Upper lobe of left lung (tissue), 6 donors: ENCODE measurements at regions not wholly inside any gene's neighbourhood (a gene's known extent, or its start where the extent isn't known, plus 50 kb on each side); places are given as distances from the start of the nearest gene placed in this dataset.
"Not testable (repeated sequence)": the region's sequence is repeated elsewhere in the genome, so short reads cannot be mapped to it uniquely, and the experiment has no call there.

ENCODE experiments used
- ATAC-seq, 2 donors: fragments of 200-7000 bp; cut with Tn5 transposase; one replicate each; pipeline ENCODE4 v1.9.1; 2022; ENCODE audit warnings: mild to moderate bottlenecking in 2 of 2, moderate library complexity in 2 of 2; ENCODE audit not compliant: low FRiP score in 2 of 2
- DNase-seq, 2 donors: peaks; one replicate each; pipeline ENCODE4 v3.0.0-alpha.2; 2019 to 2020
- H3K27ac ChIP-seq, 4 donors: fragments of 200-600 bp; sonication (generic); one replicate each; pipeline ENCODE4 v1.5.1; 2016 to 2019
- H3K27me3 ChIP-seq, 4 donors: fragments of 200-600 bp; sonication (generic); one replicate each; pipeline ENCODE4 v1.5.1; 2017 to 2019
- H3K36me3 ChIP-seq, 4 donors: fragments of 200-600 bp; sonication (generic); one replicate each; pipeline ENCODE4 v1.5.1; 2016 to 2019
- H3K4me1 ChIP-seq, 4 donors: fragments of 200-600 bp; sonication (generic); one replicate each; pipeline ENCODE4 v1.5.1; 2018 to 2019
- H3K4me3 ChIP-seq, 4 donors: fragments of 200-600 bp; sonication (generic); one replicate each; pipeline ENCODE4 v1.5.1; 2017 to 2019; ENCODE audit warnings: mild to moderate bottlenecking in 2 of 4, moderate library complexity in 1 of 4
- H3K9me3 ChIP-seq, 4 donors: fragments of 200-600 bp; sonication (generic); one replicate each; pipeline ENCODE4 v1.5.1; 2018 to 2019
- CTCF ChIP-seq, 6 experiments: fragments of 450-650 bp in 4 of 6; fragments of 200-600 bp in 2 of 6; sonication (generic) in 2 of 6; IDR thresholded peaks; one replicate each; pipeline ENCODE4 v1.5.1; 2016 to 2019; ENCODE audit warnings: antibody characterized with exemption in 6 of 6
- EP300 ChIP-seq, 4 donors: sonication (generic); formaldehyde crosslinking; IDR thresholded peaks; one replicate each; pipeline ENCODE4 v1.5.1; 2017; ENCODE audit warnings: antibody characterized with exemption in 4 of 4, control low read depth in 2 of 4
- POLR2A ChIP-seq, 4 donors: fragments of 450-650 bp; IDR thresholded peaks; one replicate each; pipeline ENCODE4 v1.5.1; 2016 to 2017; ENCODE audit warnings: antibody characterized with exemption in 4 of 4, mild to moderate bottlenecking in 2 of 4
- POLR2AphosphoS5 ChIP-seq, 2 donors: sonication (generic); formaldehyde crosslinking; IDR thresholded peaks; one replicate each; pipeline ENCODE4 v1.5.1; 2017; ENCODE audit warnings: antibody characterized with exemption in 2 of 2
- WGBS, 2 donors: methylation state at CpG; one replicate each; pipeline ENCODE4 v1.1.5; 2017 to 2018; 5-methylcytosine and 5-hydroxymethylcytosine counted together
- donor health status: DM: no; HTN: no; CAD: no; lungs with moderate emphysema.
- donor health status: DM: no; HTN: yes; CAD: no; lungs with severe emphysema.

- H3K4me3 ChIP-seq, result no peak overlapping the region
- no peaks in the 10 kb centered on the region for H3K4me1 ChIP-seq
- no peak for DNase-seq
- no peaks in the 10 kb centered on the region for H3K36me3 ChIP-seq
- H3K27me3 ChIP-seq, result no peaks in the 10 kb centered on the region
- TF ChIP-seq EP300 (IDR thresholded peaks at IDR 0.05) (no peak), POLR2A (IDR thresholded peaks at IDR 0.05) (no peak), CTCF (IDR thresholded peaks at IDR 0.05) (no peak), POLR2AphosphoS5 (IDR thresholded peaks at IDR 0.05) (no peak)
- H3K9me3 ChIP-seq, result no peaks in the 10 kb centered on the region
- H3K27ac ChIP-seq, result no peak overlapping the region
- ATAC-seq, result no peak
- WGBS, 2 donors, result 78 to 81% methylated on average over 3 of the region's 3 CpGs
These were observed 1287.2 kb upstream of the CITED2 start for GRCh38 chr6:140661691-140662090.

GRCh38 chr6:140660295-140660694 lies 1285.8 kb upstream of the CITED2 start:
- DNase-seq (no peak), ATAC-seq (no peak)
- no peak for TF ChIP-seq POLR2AphosphoS5 (IDR thresholded peaks at IDR 0.05)
- no peak for TF ChIP-seq POLR2A (IDR thresholded peaks at IDR 0.05)
- no peak for TF ChIP-seq CTCF (IDR thresholded peaks at IDR 0.05)
- no peak for TF ChIP-seq EP300 (IDR thresholded peaks at IDR 0.05)
- no peaks in the 10 kb centered on the region for H3K36me3 ChIP-seq
- H3K27me3 ChIP-seq, result no peaks in the 10 kb centered on the region
- WGBS, 2 donors, result 51 to 61% methylated on average over 2 of the region's 2 CpGs
- H3K27ac ChIP-seq, result no peak overlapping the region
- H3K4me3 ChIP-seq, result no peak overlapping the region
- H3K9me3 ChIP-seq, result no peaks in the 10 kb centered on the region
- no peaks in the 10 kb centered on the region for H3K4me1 ChIP-seq

- DNase-seq (no peak), ATAC-seq (no peak)
- no peak for TF ChIP-seq POLR2AphosphoS5 (IDR thresholded peaks at IDR 0.05)
- no peaks in the 10 kb centered on the region for H3K9me3 ChIP-seq
- no peak overlapping the region for H3K4me3 ChIP-seq
- H3K27me3 ChIP-seq, result no peaks in the 10 kb centered on the region
- no peak overlapping the region for H3K27ac ChIP-seq
- no peaks in the 10 kb centered on the region for H3K36me3 ChIP-seq
- no peaks in the 10 kb centered on the region for H3K4me1 ChIP-seq
These were observed 1279.5 kb upstream of the CITED2 start for GRCh38 chr6:140653972-140654371.

- DNase-seq (no peak), ATAC-seq (no peak)
These were observed 1279.1 kb upstream of the CITED2 start for GRCh38 chr6:140653506-140653905.

GRCh38 chr6:140649502-140649901 lies 1275.1 kb upstream of the CITED2 start:
- 80 to 95% methylated on average over 3 of the region's 3 CpGs for WGBS, 2 donors
- not testable (repeated sequence) for H3K36me3 ChIP-seq, ATAC-seq, H3K4me1 ChIP-seq, H3K4me3 ChIP-seq, DNase-seq, H3K27ac ChIP-seq, H3K27me3 ChIP-seq
- H3K9me3 ChIP-seq, result peaks cover 0 to 10% (median 7%) of the 10 kb centered on the region in 4 donors

More at GRCh38 chr6:140653506-140653905, 1279.1 kb upstream of the CITED2 start:
- Histone ChIP-seq H3K27ac (no peak overlapping the region), H3K27me3 (no peaks in the 10 kb centered on the region), H3K9me3 (no peaks in the 10 kb centered on the region), H3K36me3 (no peaks in the 10 kb centered on the region), H3K4me1 (no peaks in the 10 kb centered on the region), H3K4me3 (no peak overlapping the region)
- no peak for TF ChIP-seq POLR2AphosphoS5 (IDR thresholded peaks at IDR 0.05)
- TF ChIP-seq EP300 (IDR thresholded peaks at IDR 0.05), result no peak
- no peak for TF ChIP-seq CTCF (IDR thresholded peaks at IDR 0.05)
- no peak for TF ChIP-seq POLR2A (IDR thresholded peaks at IDR 0.05)

- H3K36me3 ChIP-seq, H3K4me3 ChIP-seq, H3K4me1 ChIP-seq, DNase-seq, ATAC-seq, H3K27me3 ChIP-seq, H3K27ac ChIP-seq: not testable (repeated sequence)
- peaks cover 0 to 10% (median 7%) of the 10 kb centered on the region in 4 donors for H3K9me3 ChIP-seq
These were observed 1272.9 kb upstream of the CITED2 start for GRCh38 chr6:140647322-140647721.
